CD4-positive, alpha-beta T cell (primary cell): ENCODE measurements at regions not wholly inside any gene's neighbourhood (a gene's known extent, or its start where the extent isn't known, plus 50 kb on each side); places are given as distances from the start of the nearest gene placed in this dataset.
"Not testable (repeated sequence)": the region's sequence is repeated elsewhere in the genome, so short reads cannot be mapped to it uniquely, and the experiment has no call there.

Experiments
- ATAC-seq: fragments of 200-7000 bp; cut with Tn5 transposase; one replicate; pipeline ENCODE4 v1.10.0; 2022; ENCODE audit warnings: mild to moderate bottlenecking; ENCODE audit not compliant: poor library complexity
- CTCF ChIA-PET: fragments of 350-600 bp; sonication (Branson Sonifier 250); formaldehyde crosslinking; loops from one replicate; lab custom pipeline; 2021; ENCODE audit warnings: antibody characterized with exemption, inconsistent platforms; lab: Charles Lee
- POLR2A ChIA-PET: fragments of 350-600 bp; sonication (Branson Sonifier 250); formaldehyde crosslinking; loops from one replicate; lab custom pipeline; 2021; ENCODE audit warnings: antibody characterized with exemption, inconsistent platforms; lab: Charles Lee
- DNase-seq, 14 experiments: peaks; one replicate each; pipeline ENCODE4 v3.0.0-alpha.2; 2013 to 2020; ENCODE audit warnings: mixed read lengths in 2 of 14
- H3K27ac ChIP-seq, 2 donors: one replicate each; pipeline versions ENCODE4 v1.5.1 to v1.7.0; 2013; ENCODE audit warnings: low read length in 2 of 2, low read depth in 1 of 2, mild to moderate bottlenecking in 1 of 2
- H3K27me3 ChIP-seq, 2 experiments: 1 replicate in 1 of 2; 2 replicates in 1 of 2; pipeline versions ENCODE4 v1.6.1 to v1.7.0; 2013; ENCODE audit warnings: low read length in 2 of 2, control low read depth in 1 of 2, mild to moderate bottlenecking in 1 of 2, moderate library complexity in 1 of 2; ENCODE audit not compliant: insufficient read depth in 2 of 2, control insufficient read depth in 1 of 2
- H3K36me3 ChIP-seq: one replicate; pipeline ENCODE4 v1.6.1; 2013; ENCODE audit warnings: low read length, control low read depth; ENCODE audit not compliant: insufficient read depth
- H3K4me1 ChIP-seq: one replicate; pipeline ENCODE4 v1.6.1; 2013; ENCODE audit warnings: low read length, control low read depth; ENCODE audit not compliant: insufficient read depth
- H3K4me3 ChIP-seq: one replicate; pipeline ENCODE4 v1.5.1; 2013; ENCODE audit warnings: mild to moderate bottlenecking, low read length, moderate library complexity
- H3K9me3 ChIP-seq, 2 experiments: 1 replicate in 1 of 2; 2 replicates in 1 of 2; pipeline versions ENCODE4 v1.6.1 to v1.7.0; 2013; ENCODE audit warnings: low read length in 2 of 2, mild to moderate bottlenecking in 2 of 2, control low read depth in 1 of 2, moderate library complexity in 1 of 2; ENCODE audit not compliant: control insufficient read depth in 1 of 2, insufficient read depth in 1 of 2
- H3K27ac Mint-ChIP-seq: one replicate; pipeline ENCODE4 v1.8.0; 2020; ENCODE audit warnings: mixed read lengths
- H3K27me3 Mint-ChIP-seq: one replicate; pipeline ENCODE4 v1.8.0; 2021; ENCODE audit warnings: mixed read lengths
- H3K36me3 Mint-ChIP-seq: one replicate; pipeline ENCODE4 v1.8.0; 2021; ENCODE audit warnings: low read depth, mixed read lengths
- H3K4me1 Mint-ChIP-seq: one replicate; pipeline ENCODE4 v1.8.0; 2021; ENCODE audit warnings: low read depth, mixed read lengths
- H3K4me3 Mint-ChIP-seq: one replicate; pipeline ENCODE4 v1.8.0; 2020; ENCODE audit warnings: mild to moderate bottlenecking, mixed read lengths
- H3K9me3 Mint-ChIP-seq: one replicate; pipeline ENCODE4 v1.8.0; 2020; ENCODE audit warnings: mixed read lengths
- intact Hi-C, 2 experiments: fragments of 100-400 bp; cut with DNase I in 1 of 2; cut with micrococcal nuclease in 1 of 2; formaldehyde crosslinking; loops; one replicate each; pipeline versions ENCODE4 v1.15.1 to v1.9.0; 2023 to 2025; cut with DNase I, micrococcal nuclease

- intact Hi-C loops, H3K27me3 Mint-ChIP-seq, POLR2A ChIA-PET, H3K4me3 Mint-ChIP-seq, H3K4me1 ChIP-seq, H3K4me1 Mint-ChIP-seq, H3K27me3 ChIP-seq, H3K9me3 ChIP-seq, H3K4me3 ChIP-seq, H3K36me3 ChIP-seq, H3K9me3 Mint-ChIP-seq, DNase-seq, H3K36me3 Mint-ChIP-seq, H3K27ac Mint-ChIP-seq, H3K27ac ChIP-seq, CTCF ChIA-PET, ATAC-seq: not testable (repeated sequence)
Measured at GRCh38 chr18:14632976-14633375, 89.6 kb upstream of the POTEC start.

GRCh38 chr18:14638008-14638407 is 94.6 kb upstream of the POTEC start:
- H3K4me1 Mint-ChIP-seq, POLR2A ChIA-PET, H3K36me3 ChIP-seq, H3K36me3 Mint-ChIP-seq, H3K27ac Mint-ChIP-seq, intact Hi-C loops, H3K27me3 ChIP-seq, H3K4me1 ChIP-seq, H3K4me3 Mint-ChIP-seq, H3K27ac ChIP-seq, CTCF ChIA-PET, H3K27me3 Mint-ChIP-seq, H3K4me3 ChIP-seq, H3K9me3 ChIP-seq, H3K9me3 Mint-ChIP-seq: not testable (repeated sequence)
- ATAC-seq (peak; percentile 49), DNase-seq (peak in 1 of 14 experiments; percentile 33)

GRCh38 chr18:14641121-14641520 is 97.7 kb upstream of the POTEC start:
- H3K9me3 Mint-ChIP-seq, H3K27ac Mint-ChIP-seq, H3K36me3 Mint-ChIP-seq, H3K27me3 Mint-ChIP-seq, H3K36me3 ChIP-seq, H3K4me3 ChIP-seq, H3K4me3 Mint-ChIP-seq, CTCF ChIA-PET, H3K27me3 ChIP-seq, DNase-seq, H3K27ac ChIP-seq, ATAC-seq, H3K9me3 ChIP-seq, H3K4me1 ChIP-seq, POLR2A ChIA-PET, intact Hi-C loops: not testable (repeated sequence)
- H3K4me1 Mint-ChIP-seq: peaks cover 14% of the 10 kb centered on the region

- H3K27me3 Mint-ChIP-seq, POLR2A ChIA-PET, DNase-seq, H3K9me3 Mint-ChIP-seq, H3K36me3 ChIP-seq, H3K36me3 Mint-ChIP-seq, intact Hi-C loops, ATAC-seq, H3K4me3 ChIP-seq, H3K27ac Mint-ChIP-seq, CTCF ChIA-PET, H3K27me3 ChIP-seq, H3K27ac ChIP-seq, H3K9me3 ChIP-seq, H3K4me3 Mint-ChIP-seq, H3K4me1 ChIP-seq: not testable (repeated sequence)
- H3K4me1 Mint-ChIP-seq: peaks cover 14% of the 10 kb centered on the region
Measured at GRCh38 chr18:14643715-14644290, 100.4 kb upstream of the POTEC start.

GRCh38 chr18:14693051-14693450 is 54.9 kb upstream of the ANKRD30B start:
- intact Hi-C loops, H3K27me3 ChIP-seq, H3K27ac Mint-ChIP-seq, DNase-seq, H3K4me1 Mint-ChIP-seq, H3K4me3 ChIP-seq, ATAC-seq, H3K9me3 Mint-ChIP-seq, POLR2A ChIA-PET, H3K9me3 ChIP-seq, H3K36me3 ChIP-seq, H3K36me3 Mint-ChIP-seq, H3K27me3 Mint-ChIP-seq, H3K4me3 Mint-ChIP-seq, H3K4me1 ChIP-seq, CTCF ChIA-PET, H3K27ac ChIP-seq: not testable (repeated sequence)

GRCh38 chr18:14693882-14694281 is 54.1 kb upstream of the ANKRD30B start:
- not testable (repeated sequence) for ATAC-seq, H3K4me1 Mint-ChIP-seq

GRCh38 chr18:14698006-14698405 is 50.0 kb upstream of the ANKRD30B start:
- H3K36me3 Mint-ChIP-seq, intact Hi-C loops, H3K27me3 ChIP-seq, H3K27ac Mint-ChIP-seq, ATAC-seq, H3K4me3 Mint-ChIP-seq, H3K27me3 Mint-ChIP-seq, H3K4me3 ChIP-seq, POLR2A ChIA-PET, DNase-seq, H3K4me1 ChIP-seq, H3K4me1 Mint-ChIP-seq, CTCF ChIA-PET, H3K36me3 ChIP-seq, H3K27ac ChIP-seq, H3K9me3 ChIP-seq, H3K9me3 Mint-ChIP-seq: not testable (repeated sequence)

More at GRCh38 chr18:14693882-14694281, 54.1 kb upstream of the ANKRD30B start:
- H3K4me3 ChIP-seq, CTCF ChIA-PET, H3K4me3 Mint-ChIP-seq, POLR2A ChIA-PET, H3K27ac ChIP-seq, H3K9me3 Mint-ChIP-seq, H3K9me3 ChIP-seq, DNase-seq, H3K36me3 Mint-ChIP-seq, H3K4me1 ChIP-seq, H3K27ac Mint-ChIP-seq, intact Hi-C loops, H3K27me3 ChIP-seq, H3K27me3 Mint-ChIP-seq, H3K36me3 ChIP-seq: not testable (repeated sequence)
